8988T (cell line): ENCODE measurements at regions not wholly inside any gene's neighbourhood (a gene's known extent, or its start where the extent isn't known, plus 50 kb on each side); places are given as distances from the start of the nearest gene placed in this dataset.

Source experiments
- DNase-seq: peaks from one replicate; pipeline ENCODE4 v3.0.0; 2011

DNA sequence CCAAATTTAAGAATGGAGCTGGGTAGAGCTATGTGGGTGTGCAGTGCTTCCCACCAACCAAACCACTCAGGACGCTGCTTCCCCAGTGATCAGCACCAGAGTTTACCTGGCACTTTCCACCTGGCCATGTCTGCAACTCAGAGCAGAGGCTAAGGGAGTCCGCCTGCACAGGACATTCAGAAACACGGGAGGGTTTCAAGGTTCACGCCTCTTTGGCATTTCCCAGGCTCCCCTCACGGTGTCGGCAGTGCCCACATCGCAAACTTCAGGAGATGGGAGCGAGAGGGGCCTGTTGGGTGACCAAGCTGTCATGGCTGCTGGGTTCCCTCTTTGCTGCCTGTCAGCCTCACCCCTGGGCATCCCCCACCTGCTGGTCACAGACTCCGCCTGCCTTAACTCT lies 161.5 kb downstream of the NXNL2 start:
- DNase-seq = no peak

DNA sequence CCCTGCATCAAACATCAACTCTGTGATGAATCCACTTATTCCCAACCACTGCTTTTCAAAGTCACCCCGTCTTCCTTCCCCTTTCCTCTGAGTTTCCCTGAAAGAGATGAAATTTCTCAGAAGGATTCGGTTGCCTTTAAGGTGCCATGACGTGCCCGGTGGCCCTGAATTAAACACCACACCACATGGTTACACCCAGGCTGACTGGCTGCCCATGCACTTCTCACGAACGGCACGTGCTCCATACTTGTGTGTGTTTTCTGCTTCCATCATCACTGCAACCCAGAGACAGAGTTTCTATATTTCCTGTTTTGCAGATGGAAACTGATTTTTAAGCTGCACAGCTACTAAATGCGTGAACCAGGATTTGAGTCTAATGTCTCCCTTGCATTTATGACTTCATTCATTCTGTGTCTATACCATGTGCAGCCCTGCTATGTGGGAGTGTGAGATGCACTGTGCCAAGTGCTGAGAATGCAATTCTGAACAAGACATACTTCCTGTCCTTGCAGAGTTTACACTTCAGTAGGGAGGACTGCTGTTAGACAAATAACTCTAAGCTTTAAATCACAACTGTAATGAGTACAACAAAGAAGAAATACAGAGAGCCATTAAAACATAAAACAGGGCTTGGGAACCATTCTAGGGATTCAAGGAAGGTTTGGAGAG lies 162.9 kb downstream of the NXNL2 start:
- DNase-seq = no peak

DNA sequence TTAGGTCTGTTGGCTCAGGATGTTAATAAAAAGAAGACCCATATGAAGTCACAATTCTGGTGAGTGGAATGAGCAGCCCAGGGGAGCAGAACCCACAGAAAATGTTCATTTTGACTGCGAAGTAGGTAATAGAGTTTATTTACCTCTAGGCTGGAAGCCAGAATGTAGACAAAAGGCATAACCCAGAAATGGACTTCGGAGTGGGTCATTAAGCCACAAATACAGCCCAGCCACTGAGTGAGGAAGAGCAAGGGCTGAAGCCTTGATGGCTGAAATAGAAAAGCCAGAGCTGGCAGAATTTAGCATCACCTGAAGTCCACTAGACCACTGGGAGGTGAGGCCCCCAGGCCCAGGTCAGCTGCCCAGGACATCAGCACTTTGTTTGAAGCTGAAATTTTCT lies 168.0 kb downstream of the NXNL2 start:
- no peak for DNase-seq

DNA sequence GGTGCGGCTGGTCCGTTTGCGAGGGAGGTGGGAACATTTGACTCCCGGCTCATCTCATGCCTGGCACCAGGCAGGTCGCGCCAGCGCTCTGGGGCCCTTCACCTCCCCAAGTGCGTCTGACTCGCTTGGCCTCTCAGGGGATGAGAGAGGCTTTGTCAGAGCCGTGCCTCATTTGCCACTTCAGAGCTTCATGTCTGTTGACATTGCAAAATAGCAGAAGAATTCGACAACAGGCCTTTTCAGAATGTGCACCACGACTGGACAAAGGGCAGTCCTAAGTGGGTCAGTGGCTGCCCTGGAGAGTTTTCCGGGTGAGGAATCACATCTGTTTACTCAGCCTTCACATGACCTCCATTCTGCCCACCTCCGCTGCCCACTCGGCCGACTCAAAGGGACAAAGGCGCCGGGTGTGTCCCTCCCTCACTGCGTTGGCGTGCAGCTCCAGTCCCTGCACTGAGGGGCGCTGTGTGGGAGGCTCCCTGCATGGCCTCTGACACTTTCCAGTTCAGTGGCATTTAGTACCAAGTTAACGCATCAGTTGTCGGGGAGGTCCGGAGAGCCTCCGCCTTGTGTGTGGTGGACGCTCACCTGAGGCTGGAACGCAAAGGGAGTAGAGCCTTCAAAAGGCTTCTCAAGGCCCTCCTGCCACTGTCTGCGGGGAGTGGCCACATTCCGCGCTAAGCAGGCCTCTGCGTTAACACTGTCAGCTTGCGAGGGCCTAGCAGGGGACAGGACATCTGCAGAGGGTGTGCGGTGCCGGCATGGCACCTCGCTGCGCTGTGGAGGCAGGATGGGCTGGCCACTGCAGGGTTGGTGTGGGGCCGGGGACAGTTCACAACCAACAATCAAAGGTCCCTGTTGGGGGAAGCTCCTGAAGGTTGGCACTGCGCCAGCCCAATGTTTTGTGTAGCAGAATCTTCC lies 171.5 kb downstream of the NXNL2 start:
- no peak for DNase-seq

DNA sequence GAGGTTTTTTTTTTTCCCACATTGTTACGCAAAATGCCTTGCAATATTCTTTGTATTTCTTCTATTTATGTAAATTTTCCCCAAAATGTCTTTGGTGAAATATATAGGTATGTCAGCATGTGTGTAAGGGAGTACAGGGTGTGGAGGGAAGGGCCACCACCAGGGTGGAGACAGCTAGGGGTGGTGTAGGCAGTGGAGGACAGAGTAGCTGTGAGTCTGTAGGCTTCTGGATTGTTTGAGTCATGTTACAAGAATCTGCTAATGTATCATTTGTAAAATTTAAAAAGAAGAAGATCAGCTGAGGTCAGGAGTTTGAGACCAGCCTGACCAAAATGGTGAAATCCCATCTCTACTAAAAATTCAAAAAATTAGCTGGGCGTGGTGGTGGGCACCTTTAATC lies 175.5 kb downstream of the NXNL2 start:
- no peak for DNase-seq

DNA sequence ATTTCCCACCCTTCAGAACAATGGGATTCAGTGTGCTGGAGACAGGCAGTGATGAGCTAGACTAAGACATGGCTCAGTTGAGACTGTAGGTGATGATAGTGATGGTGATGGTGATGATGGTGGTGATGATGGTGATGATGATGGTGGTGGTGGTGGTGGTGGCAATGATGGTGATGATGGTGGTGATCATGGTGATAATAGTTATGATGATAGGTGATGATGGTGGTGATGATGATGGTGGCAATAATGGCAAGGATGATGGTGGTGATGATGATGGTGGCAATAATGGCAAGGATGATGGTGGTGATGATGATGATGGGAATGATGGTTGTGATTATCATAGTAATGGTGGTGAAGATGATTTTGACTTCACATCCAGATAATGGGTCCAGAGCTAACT lies 176.7 kb downstream of the NXNL2 start:
- no peak for DNase-seq

DNA sequence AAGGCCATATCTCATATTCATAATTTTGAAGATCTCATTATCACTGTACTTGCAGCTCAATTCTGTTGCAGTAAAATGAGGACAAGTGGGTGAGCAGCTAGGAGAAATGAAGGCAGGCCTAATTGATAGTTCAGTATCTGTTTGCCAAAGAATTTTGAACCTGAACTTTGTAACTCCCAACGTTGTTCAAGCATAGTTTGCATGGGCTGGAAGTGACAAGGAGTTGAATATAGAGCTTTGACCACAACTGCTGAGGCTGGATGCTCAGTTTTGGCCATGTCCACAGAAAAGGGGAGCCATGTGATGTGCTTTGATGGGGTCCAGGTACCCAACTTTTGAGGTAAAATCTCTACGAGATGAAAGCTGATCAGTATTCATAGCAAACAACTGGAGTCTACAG lies 177.5 kb downstream of the NXNL2 start:
- no peak for DNase-seq

DNA sequence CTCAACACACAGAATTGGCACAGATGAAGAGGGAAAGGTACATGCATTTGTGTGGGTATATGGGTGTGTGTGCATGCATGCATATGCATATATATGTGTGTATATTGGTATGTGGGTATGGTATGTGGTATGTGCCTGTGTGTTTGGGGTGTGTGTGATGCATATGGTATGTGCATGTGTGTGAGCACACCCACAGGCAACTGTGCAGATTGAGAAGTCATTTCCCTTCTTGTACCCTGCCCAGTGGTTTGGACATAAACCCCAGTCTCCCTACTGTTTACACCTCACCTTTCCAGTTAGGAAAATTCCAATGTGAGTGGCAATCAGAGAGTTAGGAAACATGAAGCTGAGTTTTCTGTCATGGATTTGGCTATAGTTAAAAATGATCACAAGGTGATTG lies 178.0 kb downstream of the NXNL2 start:
- DNase-seq = no peak

DNA sequence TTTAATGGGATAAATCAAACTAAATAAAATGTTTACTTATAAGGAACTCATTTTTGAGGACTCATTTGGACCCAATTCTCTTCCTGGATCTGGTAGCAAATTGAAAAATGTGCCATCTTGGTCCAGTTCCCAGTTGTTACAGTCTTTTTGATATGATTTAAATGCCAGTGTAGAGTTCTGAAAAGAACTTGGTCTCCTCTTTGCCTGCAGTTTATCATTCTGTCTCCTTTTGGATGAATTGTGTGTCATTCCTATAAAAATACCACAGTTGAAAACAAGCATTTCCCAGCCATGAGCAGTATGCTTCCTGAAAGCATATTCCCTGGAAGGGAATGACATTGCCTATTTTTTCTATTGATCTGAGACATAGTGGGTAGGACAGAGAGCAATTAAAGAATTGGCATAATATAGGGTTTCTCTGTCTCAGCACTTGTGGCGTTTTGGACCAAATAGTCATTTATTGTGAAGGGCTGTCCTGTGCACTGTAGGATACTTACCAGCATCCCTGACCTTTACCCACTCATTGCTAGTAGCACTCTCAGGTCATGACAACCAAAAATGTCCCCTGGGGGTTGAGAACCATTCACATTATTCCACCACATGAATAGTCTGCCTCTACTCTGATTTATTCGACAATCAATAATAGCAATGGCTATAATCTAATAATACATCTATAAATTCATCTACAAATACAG lies 181.8 kb downstream of the NXNL2 start:
- no peak for DNase-seq

DNA sequence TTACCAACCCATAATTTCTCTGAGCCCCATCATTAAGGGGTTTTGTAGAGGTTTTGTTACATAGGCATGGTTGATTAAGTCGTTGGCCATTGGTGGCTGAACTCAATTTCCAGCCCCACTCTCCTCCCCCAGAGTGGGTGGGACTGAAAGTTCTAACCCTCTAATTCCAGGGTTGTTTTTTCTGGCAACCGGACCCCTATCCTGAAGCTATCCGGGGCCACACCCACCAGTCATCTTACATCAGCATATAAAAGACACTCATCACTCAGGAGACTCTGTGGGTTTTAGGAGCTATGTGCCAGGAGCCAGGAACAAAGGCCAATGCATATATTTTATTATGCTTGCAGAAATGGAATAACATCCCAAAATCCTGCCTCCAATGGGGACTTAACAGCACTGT lies 186.0 kb downstream of the NXNL2 start:
- no peak for DNase-seq

DNA sequence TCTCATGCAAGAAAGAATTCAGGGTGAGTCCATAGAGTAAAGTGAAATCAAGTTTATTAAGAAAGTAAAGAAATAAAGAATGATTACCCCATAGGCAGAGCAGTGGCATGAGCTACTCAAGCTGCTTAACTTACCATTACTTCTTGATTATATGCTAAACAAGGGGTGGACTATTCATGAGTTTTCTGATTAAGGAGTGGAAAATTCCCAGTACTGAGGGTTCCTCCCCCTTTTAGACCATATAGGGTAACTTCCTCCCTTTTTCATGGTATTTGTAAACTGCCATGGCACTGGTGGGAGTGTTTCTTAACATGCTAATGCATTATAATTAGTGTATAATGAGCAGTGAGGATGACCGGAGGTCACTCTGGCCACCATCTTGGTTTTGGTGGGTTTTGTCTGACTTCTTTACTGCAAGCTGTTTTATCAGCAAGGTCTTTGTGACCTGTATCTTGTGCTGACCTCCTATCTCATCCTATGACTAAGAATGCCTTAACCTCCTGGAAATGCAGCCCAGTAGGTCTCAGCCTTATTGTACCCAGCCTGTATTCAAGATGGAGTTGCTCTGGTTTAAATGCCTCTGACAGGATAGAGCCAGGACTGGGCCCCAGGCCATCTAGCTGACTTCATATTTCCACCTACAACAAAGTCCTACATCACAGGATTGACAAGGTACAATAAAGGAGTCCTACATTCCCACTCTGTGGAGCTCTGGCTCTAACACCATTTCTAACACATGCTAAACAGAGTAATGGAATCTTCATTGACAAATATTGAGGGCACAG lies 186.7 kb downstream of the NXNL2 start:
- no peak for DNase-seq

DNA sequence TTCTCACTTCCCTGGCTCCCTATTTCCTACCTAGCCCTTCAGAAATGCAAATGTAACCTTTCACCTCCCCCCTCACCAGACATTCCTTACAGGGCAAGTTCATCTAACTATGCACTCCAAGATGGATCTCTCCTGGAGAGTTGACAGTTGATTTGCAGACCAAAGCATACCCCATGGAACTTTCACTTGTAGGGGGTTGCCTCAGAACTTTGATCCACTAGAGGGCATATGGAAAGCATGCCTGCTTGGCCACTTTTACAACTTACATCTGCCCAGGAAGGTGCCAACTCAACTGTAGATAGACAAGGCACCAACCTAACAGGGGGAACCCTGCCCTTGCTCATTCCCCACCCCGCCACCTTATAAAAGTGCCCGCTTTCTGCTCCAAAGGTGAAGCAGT lies 187.8 kb downstream of the NXNL2 start:
- no peak for DNase-seq

DNA sequence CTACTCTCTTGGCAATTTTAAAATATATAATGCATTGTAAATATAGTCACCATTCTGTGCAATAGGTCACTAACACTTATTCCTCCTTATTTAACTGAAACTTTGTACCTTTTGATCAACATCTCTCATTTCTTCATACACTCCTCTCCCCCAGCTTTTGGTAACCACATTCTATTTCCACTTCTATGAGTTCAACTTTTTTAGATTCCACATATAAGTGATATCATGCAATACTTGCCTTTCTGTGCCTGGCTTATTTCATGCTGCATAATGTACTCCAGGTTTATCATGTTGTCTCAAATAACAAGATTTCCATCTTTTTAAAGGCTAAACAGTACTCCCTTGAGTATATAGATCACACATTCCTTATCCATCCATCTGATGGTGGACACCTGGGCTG lies 188.8 kb downstream of the NXNL2 start:
- DNase-seq = no peak

DNA sequence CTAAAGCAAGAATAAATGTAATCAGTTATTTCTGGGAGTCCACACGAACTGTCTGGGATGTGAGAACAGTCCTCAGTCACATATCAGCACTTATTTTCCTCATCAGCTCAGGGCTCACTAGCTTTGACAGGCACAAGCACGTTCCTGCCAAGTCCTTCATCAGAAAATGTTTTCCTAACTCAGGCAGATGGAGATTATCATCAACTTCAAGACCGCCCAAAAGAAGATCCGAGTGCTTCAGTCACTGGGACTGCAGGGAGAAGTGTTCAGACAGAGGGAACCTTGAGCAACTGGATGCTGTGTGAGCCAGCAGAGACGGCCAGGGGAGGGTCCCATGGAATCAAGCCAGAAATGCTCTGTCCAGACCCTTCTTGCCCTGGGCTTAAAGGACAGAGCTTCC lies 189.4 kb downstream of the NXNL2 start:
- no peak for DNase-seq

DNA sequence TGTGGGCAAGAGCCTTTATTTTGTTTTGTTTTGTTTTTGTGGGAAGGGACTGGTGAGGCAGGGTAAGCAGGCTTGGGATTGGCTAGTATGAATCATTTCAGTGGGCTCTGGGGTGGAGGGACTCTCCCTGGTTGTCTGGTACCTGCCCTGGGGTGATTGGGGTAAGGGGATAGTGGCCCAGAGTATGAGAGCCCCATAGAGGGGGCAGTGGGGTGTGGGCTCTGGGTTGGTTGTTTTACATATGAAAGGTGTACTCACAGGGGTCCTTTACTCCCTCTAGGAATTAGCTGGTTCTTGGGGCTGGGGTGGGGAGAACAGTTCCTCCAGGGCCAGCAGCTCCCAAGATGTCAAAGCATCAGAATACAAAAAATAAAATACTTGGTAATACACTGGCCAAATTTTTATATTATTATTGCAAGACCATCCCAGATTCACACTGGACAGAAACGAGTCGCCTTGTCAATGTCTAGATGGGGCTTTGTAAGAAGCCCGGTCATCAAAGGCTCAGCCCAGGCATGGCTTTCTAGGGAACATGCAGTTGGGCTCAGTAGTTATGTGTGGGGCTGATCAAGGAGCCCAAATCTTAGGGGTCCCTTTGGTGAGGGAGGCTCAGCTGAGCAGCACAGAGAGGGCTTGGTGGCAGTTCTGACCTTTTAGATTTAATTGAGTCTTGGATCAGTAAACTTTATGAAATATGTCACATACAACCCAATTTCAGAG lies 190.5 kb downstream of the NXNL2 start:
- DNase-seq = no peak

DNA sequence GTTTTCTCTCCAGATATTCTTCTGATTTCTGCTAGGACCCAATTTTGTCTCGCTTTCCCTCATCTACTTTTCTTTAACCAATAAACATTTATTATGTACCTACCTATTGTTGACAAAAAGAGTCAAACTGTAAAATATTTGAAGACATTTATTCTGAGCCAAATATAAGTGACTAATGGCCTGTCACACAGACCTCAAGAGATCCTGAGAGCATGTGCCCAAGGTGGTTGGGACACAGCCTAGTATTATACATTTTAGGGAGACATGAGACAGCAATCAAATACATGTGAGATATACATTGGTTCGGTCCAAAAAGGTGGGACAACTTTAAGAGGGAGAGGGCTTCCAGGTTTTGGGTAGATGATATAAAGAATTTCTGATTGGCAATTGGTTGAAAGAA lies 191.8 kb downstream of the NXNL2 start:
- no peak for DNase-seq

DNA sequence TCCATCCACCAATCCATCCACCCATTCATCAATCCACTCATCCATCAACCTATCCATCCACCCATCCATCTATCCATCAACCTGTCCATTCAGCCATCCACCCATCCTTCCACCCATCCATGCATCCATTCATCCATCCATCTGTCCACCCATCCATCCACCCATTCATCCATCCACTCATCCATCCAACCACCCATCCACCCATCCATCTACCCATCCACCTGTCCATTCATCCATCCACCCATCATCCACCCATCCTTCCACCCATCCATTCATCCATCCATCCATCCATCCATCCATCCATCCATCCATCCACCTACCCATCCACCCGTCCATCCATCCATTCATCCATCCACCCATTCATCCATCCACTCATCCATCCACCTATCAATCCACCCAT lies 195.8 kb downstream of the NXNL2 start:
- no peak for DNase-seq

DNA sequence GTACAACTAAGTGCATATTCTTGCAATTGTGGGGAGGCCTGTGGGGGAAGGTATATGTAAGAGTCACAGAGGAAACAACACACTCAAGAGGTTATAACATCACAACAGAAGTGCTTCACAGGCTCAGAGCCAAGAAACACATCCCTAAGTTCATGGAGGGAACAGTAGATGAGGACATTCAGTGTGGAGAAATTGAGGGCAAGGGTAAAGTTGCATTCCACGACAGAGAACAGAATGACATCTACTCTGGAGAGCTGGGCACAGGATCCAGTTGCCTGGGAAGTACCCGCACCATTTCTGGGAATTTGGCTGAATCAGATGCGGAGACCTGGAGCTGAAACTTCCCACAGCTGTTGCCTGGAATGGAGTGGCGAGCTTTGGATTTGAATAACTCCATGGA lies 197.2 kb downstream of the NXNL2 start:
- DNase-seq = no peak

DNA sequence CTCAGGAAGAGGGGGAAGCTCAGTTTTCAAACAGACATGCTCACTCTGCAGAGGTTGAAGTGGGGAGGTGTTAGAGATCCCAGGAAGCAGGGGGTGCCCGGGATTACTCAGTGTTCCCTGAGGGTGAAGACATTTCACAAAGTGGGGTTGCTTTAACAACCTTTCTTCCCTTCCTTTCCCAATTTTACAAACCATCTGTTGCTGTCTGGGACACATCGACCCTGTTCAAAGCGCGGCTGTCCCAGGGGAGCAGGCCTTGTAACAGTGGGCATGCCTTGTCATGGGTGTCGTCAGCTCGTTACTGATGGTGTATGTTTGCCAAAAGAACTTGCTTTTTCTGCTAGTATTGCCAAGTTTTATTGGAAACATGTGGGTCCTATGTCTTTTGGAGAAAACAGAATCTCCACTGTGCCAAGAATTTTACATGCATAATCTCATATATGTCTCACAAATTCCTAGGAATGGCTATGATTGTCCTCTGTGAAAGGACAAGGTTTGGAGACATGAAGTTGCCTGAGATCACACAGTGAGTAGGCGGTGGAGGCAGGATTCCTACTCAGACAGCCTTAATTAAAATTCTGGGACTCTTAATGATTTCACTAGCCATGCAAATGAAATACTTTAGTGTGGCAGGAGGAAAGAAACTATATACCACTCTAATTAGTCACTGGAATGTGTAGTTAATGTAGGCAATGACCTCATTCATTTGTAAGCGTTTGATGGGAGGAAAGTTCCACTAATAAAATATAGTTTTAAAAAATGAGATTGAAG lies 198.9 kb downstream of the NXNL2 start:
- DNase-seq = no peak

DNA sequence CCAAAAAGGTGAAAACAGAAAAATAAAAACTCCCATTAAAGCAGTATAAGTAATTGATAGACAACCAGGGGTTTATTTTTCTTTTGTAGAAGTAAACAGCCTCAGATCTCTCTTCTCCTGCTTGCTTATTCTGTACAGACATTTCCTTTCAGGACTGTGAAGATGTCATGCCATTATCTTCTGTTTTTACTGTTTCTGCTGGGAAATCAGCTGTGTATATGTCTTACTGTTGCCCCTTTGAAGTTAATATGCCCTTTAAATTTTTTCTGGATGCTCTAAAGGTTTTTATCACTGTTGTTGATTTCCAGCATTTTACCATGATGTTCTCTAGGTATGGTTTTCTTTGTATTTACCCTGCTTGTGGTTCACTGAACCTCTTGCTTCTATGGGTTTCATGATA lies 199.5 kb downstream of the NXNL2 start:
- no peak for DNase-seq

DNA sequence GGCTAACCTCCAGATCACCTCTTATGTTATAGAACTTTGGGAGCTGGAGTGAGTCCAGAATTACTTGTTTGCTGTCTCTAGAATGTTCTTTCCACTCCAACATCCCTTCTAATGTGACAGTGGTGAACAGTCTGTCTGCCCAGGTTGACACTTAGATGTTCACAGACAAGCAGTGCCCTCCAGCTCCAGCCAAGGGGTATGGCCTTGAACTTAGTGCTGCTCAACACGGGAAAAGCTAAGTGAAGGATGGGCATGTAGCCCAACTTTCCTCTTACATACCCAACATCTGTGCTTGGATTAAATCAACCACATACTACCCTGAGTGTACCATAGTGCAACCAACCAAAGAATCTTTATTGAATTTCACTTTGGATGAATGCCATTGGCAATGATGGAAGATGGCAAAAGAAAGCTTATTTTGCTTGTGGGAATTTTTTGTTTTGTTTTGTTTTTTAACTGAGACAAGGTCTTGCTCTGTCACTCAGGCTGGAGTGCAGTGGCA lies 201.2 kb downstream of the NXNL2 start:
- no peak for DNase-seq
